ENCODE measurements at regions not wholly inside any gene's neighbourhood (a gene's known extent, or its start where the extent isn't known, plus 50 kb on each side); places are given as distances from the start of the nearest gene placed in this dataset.

DNA sequence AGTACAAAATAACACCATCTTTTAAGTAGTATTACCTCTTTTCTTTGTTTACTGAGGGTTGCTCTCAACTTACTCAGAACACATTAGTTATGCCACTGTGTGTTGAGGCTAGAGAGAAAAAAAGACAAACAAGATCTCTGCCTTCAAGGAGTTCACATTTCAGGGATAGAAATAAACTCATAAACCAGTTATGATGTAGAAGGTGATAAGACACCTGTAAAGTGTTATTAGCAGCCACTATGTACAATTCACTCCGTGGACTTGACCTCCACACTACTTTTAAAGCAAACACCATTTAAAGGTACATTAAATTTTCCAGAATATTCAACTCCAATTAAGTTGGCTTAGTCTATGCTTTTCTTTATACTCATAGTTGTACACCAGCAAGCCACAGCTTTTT, 278.0 kb downstream of the PDGFC start:
- TF ChIP-seq, protein P1, sequence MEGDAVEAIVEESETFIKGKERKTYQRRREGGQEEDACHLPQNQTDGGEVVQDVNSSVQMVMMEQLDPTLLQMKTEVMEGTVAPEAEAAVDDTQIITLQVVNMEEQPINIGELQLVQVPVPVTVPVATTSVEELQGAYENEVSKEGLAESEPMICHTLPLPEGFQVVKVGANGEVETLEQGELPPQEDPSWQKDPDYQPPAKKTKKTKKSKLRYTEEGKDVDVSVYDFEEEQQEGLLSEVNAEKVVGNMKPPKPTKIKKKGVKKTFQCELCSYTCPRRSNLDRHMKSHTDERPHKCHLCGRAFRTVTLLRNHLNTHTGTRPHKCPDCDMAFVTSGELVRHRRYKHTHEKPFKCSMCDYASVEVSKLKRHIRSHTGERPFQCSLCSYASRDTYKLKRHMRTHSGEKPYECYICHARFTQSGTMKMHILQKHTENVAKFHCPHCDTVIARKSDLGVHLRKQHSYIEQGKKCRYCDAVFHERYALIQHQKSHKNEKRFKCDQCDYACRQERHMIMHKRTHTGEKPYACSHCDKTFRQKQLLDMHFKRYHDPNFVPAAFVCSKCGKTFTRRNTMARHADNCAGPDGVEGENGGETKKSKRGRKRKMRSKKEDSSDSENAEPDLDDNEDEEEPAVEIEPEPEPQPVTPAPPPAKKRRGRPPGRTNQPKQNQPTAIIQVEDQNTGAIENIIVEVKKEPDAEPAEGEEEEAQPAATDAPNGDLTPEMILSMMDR (conservative IDR thresholded peaks at IDR 0.05): no peak
- TF ChIP-seq EZH2 (IDR thresholded peaks at IDR 0.05; ENCODE audit: low read depth): no peak
